Breast epithelium (tissue), 3 donors: ENCODE measurements at regions not wholly inside any gene's neighbourhood (a gene's known extent, or its start where the extent isn't known, plus 50 kb on each side); places are given as distances from the start of the nearest gene placed in this dataset.

ENCODE experiments used
- CTCF ChIP-seq, 3 donors: fragments of 450-650 bp; IDR thresholded peaks; one replicate each; pipeline ENCODE4 v1.5.1; 2016 to 2017; ENCODE audit warnings: antibody characterized with exemption in 3 of 3, mild to moderate bottlenecking in 3 of 3, moderate library complexity in 3 of 3
- POLR2A ChIP-seq: fragments of 450-650 bp; IDR thresholded peaks from one replicate; pipeline ENCODE4 v1.6.1; 2016; ENCODE audit warnings: antibody characterized with exemption, mild to moderate bottlenecking, moderate library complexity

- TF ChIP-seq POLR2A (no peak), CTCF (IDR thresholded peaks at IDR 0.05) (no peak)
Measured at GRCh38 chr3:102722317-102722716, 287.5 kb downstream of the ZPLD1 start.
